ENCODE measurements at regions not wholly inside any gene's neighbourhood (a gene's known extent, or its start where the extent isn't known, plus 50 kb on each side); places are given as distances from the start of the nearest gene placed in this dataset.

GRCh38 chr3:74445541-74445940 is 168.9 kb downstream of the CNTN3 start:
- TF ChIP-seq CTCF (IDR thresholded peaks at IDR 0.05 in 2 of 3, conservative IDR thresholded peaks at IDR 0.05 in 1 of 3; ENCODE audit: control insufficient read depth in 2 of 3, extremely low read depth in 1 of 3, insufficient read depth in 1 of 3, low read depth in 3 of 3, low read length in 3 of 3) = no peak
- no peak for TF ChIP-seq RFX5 (IDR thresholded peaks at IDR 0.05; ENCODE audit: low read depth, low read length)
- no peak for TF ChIP-seq CREB1 (IDR thresholded peaks at IDR 0.05; ENCODE audit: low read depth)
- no peak for TF ChIP-seq SREBF1 (IDR thresholded peaks at IDR 0.05; ENCODE audit: low read length)
- no peak for TF ChIP-seq MAX (IDR thresholded peaks at IDR 0.05; ENCODE audit: low read depth, low read length)
- no peak for TF ChIP-seq POLR2AphosphoS5 (IDR thresholded peaks at IDR 0.05; ENCODE audit: low read length)
- TF ChIP-seq, protein P1, sequence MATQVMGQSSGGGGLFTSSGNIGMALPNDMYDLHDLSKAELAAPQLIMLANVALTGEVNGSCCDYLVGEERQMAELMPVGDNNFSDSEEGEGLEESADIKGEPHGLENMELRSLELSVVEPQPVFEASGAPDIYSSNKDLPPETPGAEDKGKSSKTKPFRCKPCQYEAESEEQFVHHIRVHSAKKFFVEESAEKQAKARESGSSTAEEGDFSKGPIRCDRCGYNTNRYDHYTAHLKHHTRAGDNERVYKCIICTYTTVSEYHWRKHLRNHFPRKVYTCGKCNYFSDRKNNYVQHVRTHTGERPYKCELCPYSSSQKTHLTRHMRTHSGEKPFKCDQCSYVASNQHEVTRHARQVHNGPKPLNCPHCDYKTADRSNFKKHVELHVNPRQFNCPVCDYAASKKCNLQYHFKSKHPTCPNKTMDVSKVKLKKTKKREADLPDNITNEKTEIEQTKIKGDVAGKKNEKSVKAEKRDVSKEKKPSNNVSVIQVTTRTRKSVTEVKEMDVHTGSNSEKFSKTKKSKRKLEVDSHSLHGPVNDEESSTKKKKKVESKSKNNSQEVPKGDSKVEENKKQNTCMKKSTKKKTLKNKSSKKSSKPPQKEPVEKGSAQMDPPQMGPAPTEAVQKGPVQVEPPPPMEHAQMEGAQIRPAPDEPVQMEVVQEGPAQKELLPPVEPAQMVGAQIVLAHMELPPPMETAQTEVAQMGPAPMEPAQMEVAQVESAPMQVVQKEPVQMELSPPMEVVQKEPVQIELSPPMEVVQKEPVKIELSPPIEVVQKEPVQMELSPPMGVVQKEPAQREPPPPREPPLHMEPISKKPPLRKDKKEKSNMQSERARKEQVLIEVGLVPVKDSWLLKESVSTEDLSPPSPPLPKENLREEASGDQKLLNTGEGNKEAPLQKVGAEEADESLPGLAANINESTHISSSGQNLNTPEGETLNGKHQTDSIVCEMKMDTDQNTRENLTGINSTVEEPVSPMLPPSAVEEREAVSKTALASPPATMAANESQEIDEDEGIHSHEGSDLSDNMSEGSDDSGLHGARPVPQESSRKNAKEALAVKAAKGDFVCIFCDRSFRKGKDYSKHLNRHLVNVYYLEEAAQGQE (IDR thresholded peaks at IDR 0.05; ENCODE audit: low read depth, low read length) = no peak
- no peak for TF ChIP-seq SIX5 (IDR thresholded peaks at IDR 0.05; ENCODE audit: low read depth, low read length, severe bottlenecking)
- no peak for TF ChIP-seq POLR2A (IDR thresholded peaks at IDR 0.05; ENCODE audit: low read depth, low read length)

All from GM12878 (cell line).